ENCODE measurements at regions not wholly inside any gene's neighbourhood (a gene's known extent, or its start where the extent isn't known, plus 50 kb on each side); places are given as distances from the start of the nearest gene placed in this dataset.

DNA sequence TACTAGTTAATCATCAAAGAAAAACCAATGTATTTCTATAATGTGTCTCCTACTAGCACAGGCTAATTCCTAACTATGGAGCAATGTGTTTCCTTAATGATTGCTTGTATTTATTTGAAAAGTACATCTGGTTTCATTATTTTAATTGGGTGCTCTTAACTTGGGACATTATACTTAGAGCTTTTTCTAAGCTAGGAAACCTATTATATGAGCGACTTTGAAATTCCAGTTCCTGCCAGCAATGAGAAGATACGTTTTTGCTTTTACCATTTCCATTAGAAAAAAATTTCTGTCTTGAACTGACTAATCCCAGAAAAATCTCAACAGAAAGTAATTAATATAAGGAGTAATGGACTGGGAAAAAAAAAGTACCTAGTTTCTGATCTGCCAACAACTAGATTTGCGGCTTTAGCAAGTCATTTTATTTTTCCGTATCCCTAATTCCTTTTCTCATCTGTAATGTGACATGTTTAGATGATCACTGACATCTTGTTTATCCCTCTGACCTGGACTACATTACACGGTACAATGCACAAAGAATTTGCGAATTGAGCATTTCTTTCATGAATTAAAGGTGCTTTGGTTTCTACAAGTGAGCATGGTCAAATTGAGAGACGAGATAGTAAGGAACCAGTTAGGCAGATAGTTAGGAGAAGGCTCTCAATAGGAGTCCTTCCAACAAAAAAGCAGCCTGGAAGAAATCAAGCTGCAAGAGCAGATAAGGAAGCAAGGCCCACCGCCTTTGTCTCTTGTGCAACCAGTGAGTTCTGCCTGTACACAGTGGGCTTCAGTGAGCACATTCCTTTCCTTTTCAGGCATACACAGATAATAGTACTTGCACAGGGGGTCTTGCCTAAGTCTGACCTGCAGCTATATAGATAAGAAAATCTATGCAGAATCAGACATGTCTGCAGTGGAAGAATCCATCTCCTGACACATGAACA, 1765.0 kb upstream of the FLRT2 start:
- Mint-ChIP-seq H3K36me3 (ENCODE audit: low read depth) (no peaks in the 10 kb centered on the region), H3K4me1 (no peaks in the 10 kb centered on the region), H3K4me3 (no peak overlapping the region), H3K27me3 (ENCODE audit: low read depth) (no peaks in the 10 kb centered on the region), H3K27ac (ENCODE audit: unreplicated experiment) (no peak overlapping the region), H3K9me3 (peaks cover 3% of the 10 kb centered on the region)
- DNase-seq (ENCODE audit: low read depth, low spot score): no peak
- TF ChIP-seq CTCF (conservative IDR thresholded peaks at IDR 0.05): no peak

DNA sequence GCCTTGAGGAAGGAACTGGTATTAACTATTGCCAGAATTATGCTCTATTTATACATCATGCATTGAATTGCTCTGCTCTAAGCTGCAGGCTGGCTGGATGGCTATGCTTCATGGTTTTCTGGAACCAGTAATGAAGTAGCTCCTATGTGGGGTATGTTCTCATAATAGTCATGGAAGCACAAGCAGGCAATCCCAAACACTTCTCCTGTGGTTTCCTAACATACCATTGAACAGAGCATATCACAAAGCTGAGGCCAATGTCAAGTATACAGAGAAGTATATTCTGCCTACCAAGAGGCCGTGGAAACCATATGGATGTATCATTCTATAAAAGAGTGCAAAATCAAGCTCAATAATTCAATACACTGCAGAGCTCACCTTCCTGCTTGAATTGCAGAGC, 1752.4 kb upstream of the FLRT2 start:
- no peaks in the 10 kb centered on the region for H3K36me3 Mint-ChIP-seq (ENCODE audit: low read depth)
- H3K4me1 Mint-ChIP-seq: no peaks in the 10 kb centered on the region
- DNase-seq (ENCODE audit: low read depth, low spot score): no peak
- H3K27me3 Mint-ChIP-seq (ENCODE audit: low read depth): no peaks in the 10 kb centered on the region
- H3K4me3 Mint-ChIP-seq: no peak overlapping the region
- no peaks in the 10 kb centered on the region for H3K9me3 Mint-ChIP-seq
- no peak for TF ChIP-seq CTCF (conservative IDR thresholded peaks at IDR 0.05)
- no peak overlapping the region for H3K27ac Mint-ChIP-seq (ENCODE audit: unreplicated experiment)

DNA sequence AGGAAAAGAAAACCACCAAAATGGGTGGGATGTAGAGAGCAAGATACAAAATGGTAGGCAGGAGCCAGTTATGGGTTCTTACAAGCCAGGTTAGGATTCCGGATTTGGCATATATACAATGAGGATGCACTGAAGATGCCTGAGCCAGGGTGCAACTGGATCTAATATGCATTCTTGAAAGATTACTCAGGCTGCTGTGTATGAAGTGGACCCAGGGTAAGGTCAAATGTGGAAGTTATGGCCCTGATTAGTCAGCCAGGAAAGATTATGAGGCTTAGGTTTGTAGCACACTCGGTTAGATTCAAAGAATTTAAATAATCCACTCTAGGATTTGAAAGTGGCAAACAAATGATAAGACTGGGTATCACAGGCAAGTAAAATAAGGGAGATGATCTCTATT, 1750.7 kb upstream of the FLRT2 start:
- DNase-seq (ENCODE audit: low read depth, low spot score): no peak
- Mint-ChIP-seq H3K27ac (ENCODE audit: unreplicated experiment) (no peak overlapping the region), H3K36me3 (ENCODE audit: low read depth) (no peaks in the 10 kb centered on the region), H3K9me3 (no peaks in the 10 kb centered on the region), H3K27me3 (ENCODE audit: low read depth) (no peaks in the 10 kb centered on the region), H3K4me3 (no peak overlapping the region), H3K4me1 (no peaks in the 10 kb centered on the region)
- no peak for TF ChIP-seq CTCF (conservative IDR thresholded peaks at IDR 0.05)

DNA sequence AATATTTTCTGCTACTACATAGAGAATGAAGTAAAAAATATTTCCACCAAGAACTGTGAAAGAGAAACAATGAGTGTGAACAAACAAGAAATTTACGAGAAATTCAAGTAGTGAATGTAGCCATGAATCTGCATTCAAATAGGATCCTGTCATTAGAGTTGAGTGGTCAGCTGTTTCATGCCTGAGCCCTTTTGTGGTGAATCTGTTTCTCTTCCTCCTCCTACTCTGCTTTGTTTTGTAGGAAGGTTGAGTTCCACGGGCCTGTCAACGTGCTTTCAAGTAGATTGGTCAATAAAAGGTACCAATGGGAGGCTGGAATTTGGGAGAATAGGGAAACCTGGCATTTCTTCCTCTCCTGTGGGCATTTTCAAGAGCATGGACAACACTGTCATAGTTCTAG, 1749.6 kb upstream of the FLRT2 start:
- Mint-ChIP-seq H3K9me3 (no peaks in the 10 kb centered on the region), H3K4me3 (no peak overlapping the region), H3K4me1 (no peaks in the 10 kb centered on the region), H3K36me3 (ENCODE audit: low read depth) (no peaks in the 10 kb centered on the region), H3K27me3 (ENCODE audit: low read depth) (no peaks in the 10 kb centered on the region), H3K27ac (ENCODE audit: unreplicated experiment) (no peak overlapping the region)
- TF ChIP-seq CTCF (conservative IDR thresholded peaks at IDR 0.05): no peak
- DNase-seq (ENCODE audit: low read depth, low spot score): no peak

DNA sequence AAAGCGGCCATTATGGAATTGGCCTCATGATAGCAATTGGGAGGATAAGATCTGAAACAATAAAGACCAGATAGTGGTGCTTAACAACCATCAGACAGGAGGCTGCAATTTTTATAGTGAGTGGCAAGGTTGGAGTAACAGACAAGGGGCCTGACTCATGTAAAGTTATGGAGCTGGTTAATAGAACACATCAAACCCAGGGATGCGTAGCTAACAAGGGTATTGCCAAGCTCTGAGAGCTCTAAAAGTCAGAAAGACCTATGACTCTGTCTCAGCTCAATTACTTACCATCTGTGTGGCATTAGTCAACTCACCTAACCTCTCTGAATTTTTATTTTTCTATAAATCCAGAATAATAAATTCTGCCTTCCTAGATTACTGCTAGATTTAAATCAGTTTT, 1731.5 kb upstream of the FLRT2 start:
- no peaks in the 10 kb centered on the region for H3K4me1 Mint-ChIP-seq
- no peaks in the 10 kb centered on the region for H3K36me3 Mint-ChIP-seq (ENCODE audit: low read depth)
- no peak for TF ChIP-seq CTCF (conservative IDR thresholded peaks at IDR 0.05)
- no peak for DNase-seq (ENCODE audit: low read depth, low spot score)
- no peak overlapping the region for H3K4me3 Mint-ChIP-seq
- H3K9me3 Mint-ChIP-seq: peaks cover 2% of the 10 kb centered on the region
- H3K27me3 Mint-ChIP-seq (ENCODE audit: low read depth): no peaks in the 10 kb centered on the region
- H3K27ac Mint-ChIP-seq (ENCODE audit: unreplicated experiment): no peak overlapping the region
